DMS 273 (cell line): ENCODE measurements at regions not wholly inside any gene's neighbourhood (a gene's known extent, or its start where the extent isn't known, plus 50 kb on each side); places are given as distances from the start of the nearest gene placed in this dataset.
A peak's percentile ranks its signal among the peaks of the same experiment; 100 is the strongest.
"Not testable (repeated sequence)": the region's sequence is repeated elsewhere in the genome, so short reads cannot be mapped to it uniquely, and the experiment has no call there.

Experiments used
- DNase-seq: peaks from one replicate; lab custom pipeline; 2025; ENCODE audit not compliant: unreplicated experiment; lab: John Stamatoyannopoulos, UW

DNA sequence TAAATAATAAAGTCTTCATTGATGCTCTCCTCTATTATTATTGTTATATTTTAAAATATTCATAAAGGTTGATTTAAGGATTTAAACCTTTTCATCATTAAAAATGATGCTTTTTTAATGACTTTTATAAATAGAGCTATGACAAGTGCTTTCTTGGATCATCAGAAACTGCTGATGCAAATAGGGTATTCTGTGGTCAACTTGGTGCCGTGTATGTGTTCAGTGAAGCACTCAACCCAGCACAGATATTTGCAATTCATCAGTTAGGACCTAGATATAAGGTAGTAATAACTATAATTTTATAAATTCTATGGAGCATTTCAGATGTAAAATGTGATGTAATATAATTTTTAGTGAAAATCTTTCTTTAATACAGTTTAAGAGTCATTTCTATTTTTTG, 208.7 kb downstream of the CCDC74A start:
- DNase-seq: not testable (repeated sequence)

- DNase-seq: not testable (repeated sequence)
These were observed 210.8 kb downstream of the CCDC74A start for GRCh38 chr2:131738533-131738932.

DNA sequence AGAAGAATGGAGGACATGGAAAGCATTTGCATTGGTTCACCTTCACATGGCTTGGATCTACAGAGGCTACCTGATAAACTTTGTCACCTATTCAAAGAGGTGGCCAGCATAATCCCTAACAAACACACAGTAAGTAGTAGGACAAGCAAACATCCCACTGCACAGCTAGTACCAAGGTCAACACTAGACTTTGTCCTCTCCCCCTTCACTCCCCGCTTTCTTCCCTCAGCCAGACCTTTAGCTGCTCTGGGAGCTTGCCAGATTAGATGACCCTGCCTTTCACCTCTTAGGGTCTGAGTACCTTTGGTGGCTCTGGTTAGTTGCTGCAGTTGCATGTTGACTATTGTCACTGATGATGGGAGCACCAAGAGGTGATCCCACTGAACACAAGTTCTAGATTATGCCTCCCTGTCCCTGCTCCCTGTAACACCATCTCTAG, 211.3 kb downstream of the CCDC74A start:
- DNase-seq: not testable (repeated sequence)

DNA sequence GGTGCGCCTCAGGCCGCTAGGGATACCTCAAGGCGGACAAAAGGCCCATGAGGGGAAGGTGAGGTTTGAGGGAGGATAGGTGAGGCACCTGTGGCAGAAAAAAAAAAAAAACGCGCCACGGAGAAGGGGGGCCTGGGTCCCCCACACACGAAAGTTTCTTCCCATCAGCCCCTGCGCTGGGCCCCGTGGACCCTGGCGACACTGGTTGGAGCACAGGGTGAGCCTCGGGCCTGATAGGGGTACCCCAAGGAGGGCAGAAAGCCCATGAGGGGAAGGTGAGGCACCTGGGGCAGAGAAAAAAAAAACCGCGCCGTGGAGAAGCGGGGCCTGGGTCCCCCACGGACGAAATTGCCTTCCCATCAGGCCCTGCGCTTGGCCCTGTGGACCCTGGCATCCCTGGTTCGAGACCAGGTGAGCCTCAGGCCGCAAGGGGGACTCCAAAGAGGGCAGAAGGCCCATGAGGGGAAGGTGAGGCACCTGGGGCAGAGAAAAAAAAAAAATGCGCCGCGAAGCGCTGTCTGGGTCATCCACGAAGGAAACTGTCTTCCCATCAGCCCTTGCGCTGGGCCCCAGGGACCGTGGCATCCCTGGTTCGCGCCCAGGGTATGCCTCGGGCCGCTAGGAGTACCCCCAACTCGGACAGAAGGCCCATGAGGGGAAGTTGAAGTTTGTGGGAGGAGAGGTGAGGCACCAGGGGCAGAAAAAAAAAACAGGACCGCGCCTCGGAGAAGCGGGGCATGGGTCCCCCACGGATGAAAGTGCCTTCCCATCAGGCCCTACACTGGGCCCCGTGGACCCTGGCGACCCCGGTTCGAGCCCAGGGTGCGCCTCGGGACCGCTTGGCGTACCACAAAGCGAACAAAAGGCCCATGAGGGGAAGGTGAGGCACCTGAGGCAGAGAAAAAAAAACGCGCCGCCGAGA, 226.2 kb downstream of the CCDC74A start:
- no peak for DNase-seq

DNA sequence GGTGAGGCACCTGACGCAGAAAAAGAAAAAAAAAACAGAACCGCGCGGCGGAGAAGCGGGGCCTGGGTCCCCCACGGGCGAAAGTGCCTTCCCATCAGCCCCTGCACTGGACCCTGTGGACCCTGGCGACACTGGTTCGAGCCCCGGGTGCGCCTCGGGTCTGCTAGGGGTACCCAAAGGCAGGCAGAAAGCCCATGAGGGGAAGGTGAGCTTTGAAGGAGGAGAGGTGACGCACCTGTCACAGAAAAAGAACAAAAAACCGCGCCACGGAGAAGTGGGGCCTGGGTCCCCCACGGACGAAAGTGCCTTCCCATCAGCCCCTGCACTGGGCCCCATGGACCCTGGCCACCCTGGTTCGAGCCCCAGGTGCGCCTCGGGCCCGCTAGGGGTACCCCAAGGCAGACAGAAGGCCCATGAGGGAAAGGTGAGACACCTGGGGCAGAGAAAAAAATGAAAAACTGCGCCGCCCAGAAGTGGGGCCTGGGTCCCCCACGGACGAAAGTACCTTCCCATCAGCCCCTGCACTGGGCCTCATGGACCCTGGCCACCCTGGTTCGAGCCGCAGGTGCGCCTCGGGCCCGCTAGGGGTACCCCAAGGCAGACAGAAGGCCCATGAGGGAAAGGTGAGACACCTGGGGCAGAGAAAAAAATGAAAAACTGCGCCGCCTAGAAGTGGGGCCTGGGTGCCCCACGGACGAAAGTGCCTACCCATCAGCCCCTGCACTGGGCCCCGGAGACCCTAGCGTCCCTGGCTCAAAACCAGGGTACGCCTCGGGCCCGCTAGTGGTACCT, 227.4 kb downstream of the CCDC74A start:
- no peak for DNase-seq

- no peak for DNase-seq
These were observed 228.6 kb downstream of the CCDC74A start for GRCh38 chr2:131756141-131756907.

- DNase-seq: not testable (repeated sequence)
These were observed 231.3 kb downstream of the CCDC74A start for GRCh38 chr2:131758941-131759340.

- DNase-seq: peak; percentile 30
These were observed 247.4 kb downstream of the CCDC74A start for GRCh38 chr2:131774955-131775555.

DNA sequence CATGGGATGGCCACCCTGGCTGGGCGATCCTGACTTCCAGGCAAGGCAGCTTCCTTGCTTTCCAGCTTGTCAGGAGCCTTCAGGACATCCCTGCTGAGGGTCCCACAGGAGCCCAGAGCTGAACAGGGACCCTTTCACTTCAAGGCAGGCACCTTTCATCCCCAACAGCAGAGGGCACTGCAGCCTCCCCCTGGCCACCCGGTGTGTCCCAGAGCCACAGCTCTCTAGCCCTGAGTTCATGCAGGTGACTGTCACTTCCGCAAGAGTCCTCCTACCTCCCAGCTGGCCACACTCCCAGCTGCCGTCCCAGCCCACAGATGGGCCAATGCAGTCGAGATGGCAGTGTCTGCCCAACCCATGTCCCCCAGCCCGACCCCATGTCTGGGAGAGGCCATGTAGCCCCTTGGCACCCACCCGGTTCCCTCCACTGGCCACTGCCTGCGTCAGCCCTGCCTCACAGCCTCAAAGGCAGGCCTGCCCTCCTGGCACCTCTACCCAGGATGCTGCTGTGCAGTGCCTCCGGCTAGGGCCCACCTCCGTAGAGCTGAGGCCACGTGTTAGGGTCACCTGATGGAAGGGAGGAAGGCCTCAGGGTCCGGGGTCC, 248.3 kb downstream of the CCDC74A start:
- DNase-seq: not testable (repeated sequence)

- DNase-seq: not testable (repeated sequence)
These were observed 252.8 kb downstream of the CCDC74A start for GRCh38 chr2:131780446-131780845.

DNA sequence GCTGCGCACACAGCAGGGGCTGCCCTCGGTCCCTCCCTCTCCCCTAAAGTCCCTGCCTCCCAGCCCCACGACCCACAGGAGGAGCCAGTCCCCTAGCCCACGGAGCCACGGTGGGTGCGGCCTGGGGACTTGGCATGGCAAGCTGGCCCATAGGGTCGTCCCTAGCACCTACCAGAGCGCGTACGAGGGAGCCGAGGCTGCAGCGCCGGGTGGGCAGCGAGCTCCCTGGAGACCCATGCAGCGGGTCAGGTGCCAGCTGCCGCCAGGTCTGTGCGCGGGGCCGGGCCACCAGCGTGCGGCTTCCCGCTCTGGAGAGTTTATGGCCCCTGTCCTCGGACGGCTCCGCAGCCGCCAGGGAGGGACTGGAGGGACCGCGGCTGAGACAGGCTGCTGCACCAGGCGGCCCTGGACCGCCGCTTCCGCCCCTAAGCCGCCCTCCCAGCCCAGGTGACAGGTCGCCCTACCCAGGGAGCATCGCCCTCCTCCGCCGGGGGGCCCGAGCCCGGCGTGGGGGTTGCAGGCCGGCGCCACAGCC, 273.6 kb downstream of the CCDC74A start:
- peak; percentile 41 for DNase-seq

DNA sequence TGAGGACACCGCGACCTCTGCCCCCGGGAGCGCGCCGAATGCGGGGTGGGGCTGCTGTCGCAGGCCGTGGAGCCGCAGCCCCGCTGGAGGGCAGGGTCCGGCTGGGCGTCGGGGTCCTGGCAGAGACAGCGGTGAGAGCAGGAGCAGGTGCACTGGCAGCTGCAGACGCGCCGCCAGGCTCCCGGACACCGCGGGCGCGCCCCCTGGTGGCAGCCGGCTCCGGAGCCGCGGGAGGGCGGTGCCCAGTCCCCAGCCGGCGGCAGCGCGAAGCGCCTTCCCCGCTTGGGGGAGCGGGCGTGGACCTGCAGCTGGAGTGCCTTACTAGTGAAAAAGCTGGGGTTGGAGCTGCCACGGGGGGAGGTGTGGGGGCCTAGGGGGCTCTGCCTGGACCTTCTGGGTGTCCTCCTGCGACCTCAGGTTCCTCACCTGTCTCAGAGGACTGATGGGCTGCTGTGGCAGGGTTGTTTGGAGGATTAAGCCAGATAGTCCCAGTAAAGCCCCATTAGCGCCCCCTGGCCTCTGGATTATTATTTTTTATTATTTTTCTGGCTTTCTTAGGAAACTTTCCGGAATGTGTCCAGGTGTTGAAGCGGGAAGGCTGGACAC, 274.2 kb downstream of the CCDC74A start:
- DNase-seq: peak; percentile 88

GRCh38 chr2:131802351-131802836, 274.7 kb downstream of the CCDC74A start:
- peak; percentile 89 for DNase-seq

DNA sequence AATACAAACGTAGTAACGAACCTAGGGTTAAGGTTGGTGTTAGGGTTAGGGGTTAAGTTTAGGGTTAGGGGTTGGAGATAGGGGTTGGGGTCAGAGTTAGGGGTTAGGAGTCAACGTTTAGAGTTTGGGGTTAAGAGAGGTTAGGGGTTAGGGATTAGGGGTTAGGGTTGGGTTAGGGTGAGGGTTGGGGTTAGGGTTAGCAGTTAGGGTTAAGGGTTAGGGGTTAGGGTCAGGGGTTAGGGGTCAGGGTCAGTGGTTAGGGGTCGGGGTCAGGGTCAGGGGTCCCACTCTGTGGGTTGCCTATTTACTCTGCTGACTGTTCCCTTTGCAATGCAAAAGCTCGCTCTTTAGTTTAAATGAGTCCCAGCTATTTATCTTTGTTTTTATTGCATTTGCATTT, 275.5 kb downstream of the CCDC74A start:
- DNase-seq: not testable (repeated sequence)

- DNase-seq: not testable (repeated sequence)
These were observed 284.9 kb downstream of the CCDC74A start for GRCh38 chr2:131812605-131813004.

- DNase-seq: not testable (repeated sequence)
These were observed 285.7 kb downstream of the CCDC74A start for GRCh38 chr2:131813378-131813777.

DNA sequence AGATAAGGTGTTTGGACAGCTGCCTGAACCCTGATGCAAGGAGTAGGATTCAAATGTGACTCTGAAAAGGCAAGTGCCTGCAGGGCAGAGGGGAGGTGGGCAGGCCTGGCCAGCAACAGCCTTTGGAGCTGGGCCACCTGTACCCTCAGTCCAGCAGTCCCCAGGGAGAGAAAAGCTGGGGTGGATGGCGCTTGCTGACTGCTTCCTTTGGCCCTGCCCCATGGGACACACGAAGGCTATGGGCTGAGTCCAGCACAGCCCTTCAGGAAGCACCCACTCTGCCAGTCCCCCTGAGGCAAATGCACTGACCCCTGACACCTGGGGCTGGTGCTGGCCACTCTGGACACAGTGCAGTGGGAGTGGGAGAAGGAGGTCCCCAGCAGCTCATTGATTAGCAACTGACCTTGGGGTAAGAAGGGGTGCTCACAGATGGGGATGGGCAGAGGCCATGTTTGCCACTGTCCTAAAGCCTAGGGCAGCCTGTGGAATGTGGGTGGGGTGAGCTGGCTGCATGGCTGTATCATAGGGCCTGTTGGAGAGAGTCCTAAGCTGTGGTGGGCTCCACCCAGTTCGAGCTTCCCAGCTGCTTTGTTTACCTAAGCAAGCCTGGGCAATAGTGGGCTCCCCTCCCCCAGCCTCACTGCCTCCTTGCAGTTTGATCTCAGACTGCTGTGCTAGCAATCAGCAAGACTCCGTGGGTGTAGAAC, 290.7 kb downstream of the CCDC74A start:
- DNase-seq: not testable (repeated sequence)

- DNase-seq: not testable (repeated sequence)
These were observed 294.6 kb downstream of the CCDC74A start for GRCh38 chr2:131822237-131822721.
